ENCODE measurements at regions not wholly inside any gene's neighbourhood (a gene's known extent, or its start where the extent isn't known, plus 50 kb on each side); places are given as distances from the start of the nearest gene placed in this dataset.
"Not testable (repeated sequence)": the region's sequence is repeated elsewhere in the genome, so short reads cannot be mapped to it uniquely, and the experiment has no call there.

GRCh38 chr3:10715886-10716285, 100.1 kb upstream of the SLC6A11 start:
- in situ Hi-C loops (cut with MboI; ENCODE audit: low pct_unique_long_range_greater_than_20kb, low sequenced_read_pairs) = no loop called here
- no peak for DNase-seq

GRCh38 chr3:10716964-10717363, 99.1 kb upstream of the SLC6A11 start:
- no peak for DNase-seq
- in situ Hi-C loops (cut with MboI; ENCODE audit: low pct_unique_long_range_greater_than_20kb, low sequenced_read_pairs) = no loop called here

GRCh38 chr3:10717756-10718155, 98.3 kb upstream of the SLC6A11 start:
- in situ Hi-C loops (cut with MboI; ENCODE audit: low pct_unique_long_range_greater_than_20kb, low sequenced_read_pairs) = no loop called here
- no peak for DNase-seq

- no peak for DNase-seq
- in situ Hi-C loops (cut with MboI; ENCODE audit: low pct_unique_long_range_greater_than_20kb, low sequenced_read_pairs) = no loop called here
These were observed 94.9 kb upstream of the SLC6A11 start for GRCh38 chr3:10721101-10721500.

- DNase-seq = no peak
- in situ Hi-C loops (cut with MboI; ENCODE audit: low pct_unique_long_range_greater_than_20kb, low sequenced_read_pairs) = no loop called here
These were observed 93.1 kb upstream of the SLC6A11 start for GRCh38 chr3:10722911-10723310.

- DNase-seq = no peak
- in situ Hi-C loops (cut with MboI; ENCODE audit: low pct_unique_long_range_greater_than_20kb, low sequenced_read_pairs) = no loop called here
These were observed 92.0 kb upstream of the SLC6A11 start for GRCh38 chr3:10723991-10724390.

GRCh38 chr3:10725067-10725466, 91.0 kb upstream of the SLC6A11 start:
- no peak for DNase-seq
- in situ Hi-C loops (cut with MboI; ENCODE audit: low pct_unique_long_range_greater_than_20kb, low sequenced_read_pairs) = loop anchor here (25.0 kb wide), 1 partner anchor 388 kb away; no protein-coding TSS in a partner anchor

GRCh38 chr3:10725846-10726245, 90.2 kb upstream of the SLC6A11 start:
- in situ Hi-C loops (cut with MboI; ENCODE audit: low pct_unique_long_range_greater_than_20kb, low sequenced_read_pairs) = loop anchor here (25.0 kb wide), 1 partner anchor 389 kb away; no protein-coding TSS in a partner anchor
- DNase-seq = no peak

GRCh38 chr3:10726787-10727186, 89.2 kb upstream of the SLC6A11 start:
- no peak for DNase-seq
- in situ Hi-C loops (cut with MboI; ENCODE audit: low pct_unique_long_range_greater_than_20kb, low sequenced_read_pairs) = loop anchor here (25.0 kb wide), 1 partner anchor 389 kb away; no protein-coding TSS in a partner anchor

- DNase-seq = no peak
- in situ Hi-C loops (cut with MboI; ENCODE audit: low pct_unique_long_range_greater_than_20kb, low sequenced_read_pairs) = loop anchor here (25.0 kb wide), 1 partner anchor 392 kb away; no protein-coding TSS in a partner anchor
These were observed 86.6 kb upstream of the SLC6A11 start for GRCh38 chr3:10729439-10729838.

GRCh38 chr3:10732292-10732691, 83.7 kb upstream of the SLC6A11 start:
- in situ Hi-C loops (cut with MboI; ENCODE audit: low pct_unique_long_range_greater_than_20kb, low sequenced_read_pairs) = loop anchor here (25.0 kb wide), 1 partner anchor 395 kb away; no protein-coding TSS in a partner anchor
- DNase-seq = no peak

GRCh38 chr3:10733297-10733696, 82.7 kb upstream of the SLC6A11 start:
- DNase-seq = no peak
- in situ Hi-C loops (cut with MboI; ENCODE audit: low pct_unique_long_range_greater_than_20kb, low sequenced_read_pairs) = loop anchor here (25.0 kb wide), 1 partner anchor 396 kb away; no protein-coding TSS in a partner anchor

- in situ Hi-C loops (cut with MboI; ENCODE audit: low pct_unique_long_range_greater_than_20kb, low sequenced_read_pairs) = loop anchor here (25.0 kb wide), 1 partner anchor 399 kb away; no protein-coding TSS in a partner anchor
These were observed 79.6 kb upstream of the SLC6A11 start for GRCh38 chr3:10736444-10736843.

GRCh38 chr3:10737785-10738184, 78.2 kb upstream of the SLC6A11 start:
- no peak for DNase-seq
- in situ Hi-C loops (cut with MboI; ENCODE audit: low pct_unique_long_range_greater_than_20kb, low sequenced_read_pairs) = loop anchor here (25.0 kb wide), 1 partner anchor 400 kb away; no protein-coding TSS in a partner anchor

More at GRCh38 chr3:10736444-10736843, 79.6 kb upstream of the SLC6A11 start:
- DNase-seq = not testable (repeated sequence)

- DNase-seq = peak; percentile 80
- in situ Hi-C loops (cut with MboI; ENCODE audit: low pct_unique_long_range_greater_than_20kb, low sequenced_read_pairs) = loop anchor here (25.0 kb wide), 1 partner anchor 402 kb away; no protein-coding TSS in a partner anchor
These were observed 77.2 kb upstream of the SLC6A11 start for GRCh38 chr3:10738688-10739372.

GRCh38 chr3:10740954-10741353, 75.1 kb upstream of the SLC6A11 start:
- in situ Hi-C loops (cut with MboI; ENCODE audit: low pct_unique_long_range_greater_than_20kb, low sequenced_read_pairs) = loop anchor here (25.0 kb wide), 1 partner anchor 404 kb away; no protein-coding TSS in a partner anchor
- DNase-seq = no peak

GRCh38 chr3:10741891-10742671, 73.9 kb upstream of the SLC6A11 start:
- in situ Hi-C loops (cut with MboI; ENCODE audit: low pct_unique_long_range_greater_than_20kb, low sequenced_read_pairs) = loop anchor here (25.0 kb wide), 1 partner anchor 405 kb away; no protein-coding TSS in a partner anchor

GRCh38 chr3:10743366-10744097, 72.5 kb upstream of the SLC6A11 start:
- in situ Hi-C loops (cut with MboI; ENCODE audit: low pct_unique_long_range_greater_than_20kb, low sequenced_read_pairs) = loop anchor here (25.0 kb wide), 1 partner anchor 406 kb away; no protein-coding TSS in a partner anchor
- DNase-seq = no peak

More at GRCh38 chr3:10741891-10742671, 73.9 kb upstream of the SLC6A11 start:
- DNase-seq = no peak

- peak; percentile 46 for DNase-seq
- in situ Hi-C loops (cut with MboI; ENCODE audit: low pct_unique_long_range_greater_than_20kb, low sequenced_read_pairs) = loop anchor here (25.0 kb wide), 1 partner anchor 407 kb away; no protein-coding TSS in a partner anchor
These were observed 71.9 kb upstream of the SLC6A11 start for GRCh38 chr3:10744098-10744465.

Data from KBM-7 (cell line).